Colon (tissue), 2 donors: ENCODE measurements at regions not wholly inside any gene's neighbourhood (a gene's known extent, or its start where the extent isn't known, plus 50 kb on each side); places are given as distances from the start of the nearest gene placed in this dataset.
"Not testable (repeated sequence)": the region's sequence is repeated elsewhere in the genome, so short reads cannot be mapped to it uniquely, and the experiment has no call there.

Experiments
- FAIRE-seq: peaks from 2 replicates; lab custom pipeline; 2012; peaks lifted over from hg19 to GRCh38; lab: Jason Lieb, UNC
- donor health status: control.
- donor health status: control.

GRCh38 chr2:180695586-180696401 lies 284.6 kb upstream of the UBE2E3 start:
- no peak for FAIRE-seq

GRCh38 chr2:180694445-180695421 lies 285.7 kb upstream of the UBE2E3 start:
- no peak for FAIRE-seq

GRCh38 chr2:180692322-180692721 lies 288.1 kb upstream of the UBE2E3 start:
- no peak for FAIRE-seq

GRCh38 chr2:180691855-180692223 lies 288.6 kb upstream of the UBE2E3 start:
- not testable (repeated sequence) for FAIRE-seq

GRCh38 chr2:180691186-180691854 lies 289.1 kb upstream of the UBE2E3 start:
- not testable (repeated sequence) for FAIRE-seq

DNA sequence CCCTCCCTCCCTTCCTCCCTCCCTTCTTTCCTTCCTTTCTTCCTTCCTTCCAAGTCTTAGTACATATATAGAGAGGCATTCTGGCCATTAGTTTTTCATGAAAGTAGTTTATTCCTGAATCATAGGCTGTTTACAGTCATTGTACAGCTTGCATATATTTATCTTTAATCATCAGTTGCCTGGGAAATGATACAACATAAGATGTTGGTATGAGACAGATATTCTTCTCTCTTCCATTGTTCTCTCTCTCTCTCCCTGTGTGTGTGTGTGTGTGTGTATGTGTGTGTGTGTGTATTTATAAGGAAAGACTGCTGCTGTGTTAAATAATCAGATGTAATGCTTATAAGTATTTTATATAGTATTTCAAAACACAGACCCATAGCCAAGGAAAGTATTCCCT lies 289.8 kb upstream of the UBE2E3 start:
- FAIRE-seq: no peak

DNA sequence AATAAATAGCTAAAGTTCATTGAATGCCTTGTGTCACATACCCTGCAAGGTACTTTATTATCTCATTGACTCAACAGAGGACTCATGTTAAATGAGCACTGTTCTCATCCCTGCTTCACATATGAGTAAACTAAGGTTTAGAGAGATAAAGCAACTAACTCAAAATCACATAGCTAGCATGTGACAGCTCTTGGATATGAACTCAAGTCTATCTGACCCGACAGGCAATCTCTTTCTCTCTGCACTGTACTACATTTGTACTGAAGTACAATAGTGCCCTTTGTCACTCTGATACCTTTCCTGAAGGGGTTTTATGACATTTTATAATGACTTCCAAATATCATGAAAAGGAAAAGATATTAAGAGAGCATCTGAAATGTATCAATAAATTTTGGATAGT lies 297.5 kb upstream of the UBE2E3 start:
- FAIRE-seq: no peak

DNA sequence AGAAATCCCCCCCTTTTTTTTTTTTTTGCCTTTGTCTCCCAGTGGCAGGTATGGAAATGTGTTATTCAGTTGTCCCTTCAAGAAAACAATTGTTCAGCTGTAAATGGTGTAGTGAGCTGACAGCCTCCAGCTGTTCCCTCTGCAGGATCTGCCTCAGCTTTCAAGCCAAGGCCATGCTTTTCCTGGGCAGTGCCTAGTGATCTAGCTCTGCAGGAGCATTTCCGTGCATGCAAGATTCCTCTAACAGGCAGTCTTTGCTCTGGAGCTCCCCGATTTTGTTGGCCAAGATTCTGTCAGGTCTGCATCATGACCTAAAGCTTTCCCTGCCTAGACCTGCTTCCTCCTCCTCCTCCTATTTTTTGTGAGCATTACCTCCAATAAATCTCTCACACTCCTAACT lies 300.7 kb upstream of the UBE2E3 start:
- no peak for FAIRE-seq

GRCh38 chr2:180678625-180678972 lies 301.8 kb upstream of the UBE2E3 start:
- FAIRE-seq: no peak

DNA sequence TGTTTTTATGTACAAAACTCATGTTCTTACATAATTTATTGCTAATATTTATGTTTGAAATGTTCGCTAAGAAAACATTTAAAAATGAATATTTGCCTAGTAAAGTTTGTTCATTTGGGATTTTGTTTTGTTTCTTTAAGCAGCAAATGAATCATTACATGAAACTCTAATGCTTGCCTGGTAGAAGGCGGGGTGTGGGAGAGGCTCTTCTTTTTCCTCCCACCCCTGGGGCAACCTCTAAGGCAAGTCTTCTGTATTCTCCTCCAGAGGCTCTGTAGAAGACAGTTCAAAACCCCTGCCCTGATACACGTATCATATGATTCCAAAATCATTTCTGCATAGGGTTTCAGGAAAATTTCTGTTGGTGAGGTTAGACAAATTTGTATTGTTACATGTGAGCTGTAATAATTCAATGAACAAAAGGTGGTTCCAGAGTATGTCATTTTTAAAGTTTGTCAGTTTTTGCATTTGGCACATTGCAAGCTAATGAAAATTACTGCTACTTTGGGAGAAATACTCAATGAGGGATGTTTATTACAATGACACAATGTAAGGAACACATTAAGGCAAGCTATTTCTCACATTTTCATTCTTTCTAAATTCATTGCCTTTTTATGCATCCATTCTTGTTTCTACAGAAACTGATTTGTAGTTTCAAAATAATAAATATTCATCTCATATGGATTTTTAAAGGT lies 302.3 kb upstream of the UBE2E3 start:
- FAIRE-seq: no peak

GRCh38 chr2:180677200-180677599 lies 303.2 kb upstream of the UBE2E3 start:
- FAIRE-seq: no peak

DNA sequence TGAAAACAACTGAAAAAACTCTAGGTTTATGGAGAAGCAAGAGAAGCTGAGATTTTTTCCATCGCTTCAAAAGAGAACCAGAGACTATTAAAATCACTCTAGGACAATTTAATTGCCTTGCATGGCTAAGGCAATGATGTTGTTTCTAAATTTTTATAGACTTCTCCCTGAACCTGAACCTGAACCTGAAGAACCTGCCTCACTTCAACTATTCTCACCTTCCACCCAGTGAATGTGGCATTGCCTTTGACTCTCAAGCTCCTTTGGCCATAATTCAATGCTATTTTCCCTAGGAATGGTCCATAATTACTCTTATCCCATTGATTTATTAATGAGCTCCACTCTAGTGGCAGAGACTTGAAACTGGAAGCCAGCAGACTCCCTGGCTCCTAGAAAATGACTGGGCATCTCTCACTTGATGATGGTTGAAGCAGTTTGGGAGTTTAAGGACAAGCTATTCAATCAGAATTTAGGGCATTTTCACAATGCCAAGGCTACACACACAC lies 303.8 kb upstream of the UBE2E3 start:
- no peak for FAIRE-seq

- FAIRE-seq: no peak
These were observed 305.2 kb upstream of the UBE2E3 start for GRCh38 chr2:180675170-180675569.

GRCh38 chr2:180672377-180672776 lies 308.0 kb upstream of the UBE2E3 start:
- FAIRE-seq: no peak

GRCh38 chr2:180670302-180671003 lies 310.0 kb upstream of the UBE2E3 start:
- no peak for FAIRE-seq

DNA sequence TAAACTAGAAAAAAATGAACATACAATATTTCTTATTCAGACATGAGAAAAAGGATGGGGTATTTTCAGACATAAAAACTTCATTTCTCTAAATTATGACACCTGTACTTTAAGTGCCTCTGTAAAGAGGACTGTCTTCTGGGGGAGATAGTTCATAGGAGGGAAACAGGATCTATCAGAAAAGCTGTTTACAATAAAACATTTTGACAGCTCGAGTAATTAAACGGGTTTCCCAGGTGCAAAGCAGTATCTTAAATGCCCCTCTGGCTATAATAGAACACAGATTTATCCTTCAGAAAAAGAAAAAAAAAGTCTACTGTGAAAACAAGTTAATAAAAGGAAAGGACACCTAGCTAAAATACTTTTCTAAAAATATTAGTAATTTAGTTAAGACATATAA lies 311.4 kb upstream of the UBE2E3 start:
- no peak for FAIRE-seq

- no peak for FAIRE-seq
These were observed 315.9 kb upstream of the UBE2E3 start for GRCh38 chr2:180664507-180664906.

DNA sequence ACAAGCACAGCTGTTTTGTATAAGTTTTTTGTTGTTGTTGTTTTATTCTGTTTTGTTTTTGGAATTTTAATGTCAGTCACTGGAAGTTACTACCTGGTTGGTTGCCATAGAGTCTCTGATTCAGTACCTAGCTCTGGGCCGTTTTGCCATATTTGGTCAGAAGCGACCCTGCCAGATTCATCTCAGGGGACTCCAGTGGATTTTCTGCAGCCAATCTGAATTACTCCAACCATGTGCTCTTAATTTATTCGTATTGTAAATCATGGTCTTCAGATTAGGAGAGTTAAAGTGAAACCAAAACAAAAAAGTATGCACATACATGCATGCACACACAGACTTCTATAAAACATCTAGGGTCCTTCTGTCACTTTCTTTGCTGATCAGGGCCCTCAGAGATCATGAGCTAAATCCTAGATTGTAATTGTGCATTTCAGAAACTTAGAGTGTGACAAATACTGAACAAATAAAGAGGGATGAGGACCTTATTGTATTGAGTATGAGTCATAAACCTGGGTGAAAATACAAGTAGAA lies 317.4 kb upstream of the UBE2E3 start:
- FAIRE-seq: no peak

- FAIRE-seq: no peak
These were observed 317.9 kb upstream of the UBE2E3 start for GRCh38 chr2:180662521-180662920.

DNA sequence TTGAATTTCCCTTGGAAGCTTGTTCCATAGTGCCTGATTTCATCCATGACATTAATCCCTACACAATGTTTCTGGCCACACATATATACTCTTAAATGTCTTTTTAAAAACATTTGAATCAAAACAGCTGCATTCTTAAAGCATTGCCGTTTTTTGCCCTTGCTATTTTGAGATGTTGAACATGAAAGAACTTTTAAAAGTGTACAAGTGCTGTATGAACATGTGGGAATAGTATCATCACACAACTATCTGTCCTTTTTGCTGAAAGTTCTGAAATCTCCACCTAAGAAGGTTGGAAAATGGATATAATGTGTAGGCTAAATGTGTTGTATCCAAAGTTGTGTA lies 318.7 kb upstream of the UBE2E3 start:
- FAIRE-seq: no peak
